ENCODE measurements at regions not wholly inside any gene's neighbourhood (a gene's known extent, or its start where the extent isn't known, plus 50 kb on each side); places are given as distances from the start of the nearest gene placed in this dataset.

DNA sequence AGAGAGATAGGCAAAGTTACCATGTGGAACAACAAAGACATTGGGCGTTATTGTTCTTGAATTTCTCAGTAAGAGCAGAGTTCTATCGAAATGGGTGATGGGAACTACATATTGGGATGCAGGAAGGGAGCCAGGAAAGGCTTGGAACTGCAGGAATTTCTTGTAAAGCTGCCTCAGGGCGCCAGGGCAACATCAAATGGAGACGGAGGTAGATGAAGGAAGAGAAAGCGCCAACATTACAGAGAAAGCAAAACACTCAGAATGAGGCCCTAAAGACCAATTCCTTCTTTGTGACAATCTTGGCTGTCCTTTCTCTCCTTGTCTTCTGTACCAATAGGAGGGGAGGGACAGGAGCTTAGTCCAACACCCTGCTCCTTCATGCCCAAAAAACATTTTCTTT lies 148.4 kb downstream of the RPAP3 start:
- Histone ChIP-seq H3K27ac (ENCODE audit: low read depth, low read length, poor library complexity, severe bottlenecking) (no peak overlapping the region), H3K27me3 (replicated peaks; ENCODE audit: insufficient read depth, low read depth, low read length, poor library complexity) (no peaks in the 10 kb centered on the region), H3K4me1 (ENCODE audit: insufficient read depth, low read length, poor library complexity, severe bottlenecking) (no peaks in the 10 kb centered on the region), H3K4me3 (ENCODE audit: low read depth, low read length, poor library complexity, severe bottlenecking) (no peak overlapping the region), H3K9me3 (ENCODE audit: low read depth, low read length, poor library complexity, severe bottlenecking) (peaks cover 13% of the 10 kb centered on the region), H3K36me3 (ENCODE audit: insufficient read depth, low read length, poor library complexity, severe bottlenecking) (no peaks in the 10 kb centered on the region)
- DNase-seq (ENCODE audit: low spot score) = no peak
- no TSS peak for BruUV-seq (replicated peaks)
- ChIA-PET CTCF (interaction anchor here (0.7 kb wide), 1 partner anchor 15 kb away, joined by 5 read pairs; no protein-coding TSS in a partner anchor), POLR2A (ENCODE audit: low non-redundant PET) (no interaction called here)
- intact Hi-C loops (cut with micrococcal nuclease; ENCODE audit: unreplicated experiment) = no loop called here
- TF ChIP-seq EZH2 (IDR thresholded peaks at IDR 0.05; ENCODE audit: borderline replicate concordance, low read depth, low read length, poor library complexity, severe bottlenecking) = no peak
- no peak for TF ChIP-seq CTCF (conservative IDR thresholded peaks at IDR 0.05; ENCODE audit: low read depth, low read length)

DNA sequence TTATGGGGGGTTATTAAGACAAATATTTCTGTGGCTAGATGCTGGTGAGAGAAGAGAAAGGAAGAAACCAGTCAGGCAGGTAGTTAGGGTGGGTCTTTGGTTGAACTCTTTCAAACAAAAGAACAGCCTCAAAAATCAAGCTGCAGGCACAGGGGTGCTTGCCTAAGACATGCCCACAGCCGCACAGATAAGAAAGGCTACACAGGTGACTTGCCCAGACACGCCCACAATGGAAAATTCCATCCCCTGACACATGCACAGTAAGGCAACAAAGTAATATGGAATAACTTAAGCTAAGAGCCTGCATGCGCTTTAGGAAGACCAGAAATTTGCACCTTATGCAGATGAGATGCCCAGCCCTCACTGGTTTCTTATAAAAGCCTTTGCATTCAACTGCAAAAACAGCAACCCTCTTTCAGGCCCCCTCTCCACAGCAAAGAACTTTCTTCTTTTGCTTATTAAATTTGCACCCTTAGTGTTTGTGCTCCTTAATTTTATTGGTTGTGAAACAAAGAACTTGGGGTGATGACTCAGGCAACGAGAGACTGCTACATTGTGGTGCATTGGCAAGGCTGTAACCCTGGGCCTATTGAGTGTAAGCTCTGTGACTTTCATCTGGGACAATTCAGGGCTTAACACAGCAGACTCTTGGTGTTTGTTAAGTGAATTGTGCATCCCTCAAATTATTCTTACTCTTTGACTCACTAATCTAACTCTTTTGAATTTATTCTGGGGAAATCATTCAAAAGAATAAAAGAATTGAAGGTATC lies 149.4 kb downstream of the RPAP3 start:
- no peak for TF ChIP-seq CTCF (conservative IDR thresholded peaks at IDR 0.05; ENCODE audit: low read depth, low read length)
- TF ChIP-seq EZH2 (IDR thresholded peaks at IDR 0.05; ENCODE audit: borderline replicate concordance, low read depth, low read length, poor library complexity, severe bottlenecking) = no peak
- H3K4me3 ChIP-seq (ENCODE audit: low read depth, low read length, poor library complexity, severe bottlenecking) = no peak overlapping the region
- no peak for DNase-seq (ENCODE audit: low spot score)
- intact Hi-C loops (cut with micrococcal nuclease; ENCODE audit: unreplicated experiment) = no loop called here
- H3K27ac ChIP-seq (ENCODE audit: low read depth, low read length, poor library complexity, severe bottlenecking) = no peak overlapping the region
- H3K36me3 ChIP-seq (ENCODE audit: insufficient read depth, low read length, poor library complexity, severe bottlenecking) = no peaks in the 10 kb centered on the region
- H3K4me1 ChIP-seq (ENCODE audit: insufficient read depth, low read length, poor library complexity, severe bottlenecking) = no peaks in the 10 kb centered on the region
- H3K9me3 ChIP-seq (ENCODE audit: low read depth, low read length, poor library complexity, severe bottlenecking) = peaks cover 13% of the 10 kb centered on the region
- POLR2A ChIA-PET (ENCODE audit: low non-redundant PET) = no interaction called here
- CTCF ChIA-PET = no interaction called here
- BruUV-seq (replicated peaks) = no TSS peak
- H3K27me3 ChIP-seq (replicated peaks; ENCODE audit: insufficient read depth, low read depth, low read length, poor library complexity) = no peaks in the 10 kb centered on the region

DNA sequence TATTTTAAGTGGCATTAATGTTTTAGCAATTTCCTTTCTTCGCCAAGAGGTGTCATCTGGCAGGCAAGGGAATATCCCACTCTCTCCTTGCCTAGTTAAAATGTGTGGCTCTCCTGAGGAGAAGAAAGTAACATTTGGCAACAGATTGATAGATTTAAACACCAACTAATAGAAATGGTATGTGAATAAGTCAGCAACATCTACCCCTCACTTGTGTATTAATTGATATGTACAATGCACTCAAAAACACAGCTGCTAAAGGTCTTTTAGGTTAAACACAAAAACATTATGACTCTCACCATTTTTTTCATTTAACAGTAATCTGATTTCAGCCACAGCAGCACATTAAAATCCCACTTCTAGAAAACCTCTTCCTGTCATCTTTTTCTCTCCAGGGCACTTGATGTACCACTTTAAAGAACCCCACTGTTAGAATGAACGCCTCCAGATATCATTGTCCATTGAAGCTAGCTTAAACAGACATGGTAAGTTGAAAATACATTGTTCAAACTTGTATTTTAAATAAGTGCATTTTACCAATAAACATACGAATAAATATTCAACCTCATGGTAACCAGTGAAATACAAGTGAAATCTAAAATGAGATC lies 151.7 kb downstream of the RPAP3 start:
- Histone ChIP-seq H3K4me3 (ENCODE audit: low read depth, low read length, poor library complexity, severe bottlenecking) (no peak overlapping the region), H3K9me3 (ENCODE audit: low read depth, low read length, poor library complexity, severe bottlenecking) (peaks cover 13% of the 10 kb centered on the region), H3K4me1 (ENCODE audit: insufficient read depth, low read length, poor library complexity, severe bottlenecking) (no peaks in the 10 kb centered on the region), H3K27me3 (replicated peaks; ENCODE audit: insufficient read depth, low read depth, low read length, poor library complexity) (no peaks in the 10 kb centered on the region), H3K36me3 (ENCODE audit: insufficient read depth, low read length, poor library complexity, severe bottlenecking) (no peaks in the 10 kb centered on the region), H3K27ac (ENCODE audit: low read depth, low read length, poor library complexity, severe bottlenecking) (no peak overlapping the region)
- intact Hi-C loops (cut with micrococcal nuclease; ENCODE audit: unreplicated experiment) = no loop called here
- no TSS peak for BruUV-seq (replicated peaks)
- POLR2A ChIA-PET (ENCODE audit: low non-redundant PET) = interaction anchor here (0.6 kb wide), 1 partner anchor 7 kb away, joined by 3 read pairs; no protein-coding TSS in a partner anchor
- peak; percentile 17 for DNase-seq (ENCODE audit: low spot score)
- CTCF ChIA-PET = no interaction called here
- TF ChIP-seq EZH2 (IDR thresholded peaks at IDR 0.05; ENCODE audit: borderline replicate concordance, low read depth, low read length, poor library complexity, severe bottlenecking) = no peak
- no peak for TF ChIP-seq CTCF (conservative IDR thresholded peaks at IDR 0.05; ENCODE audit: low read depth, low read length)
